ENCODE measurements at regions not wholly inside any gene's neighbourhood (a gene's known extent, or its start where the extent isn't known, plus 50 kb on each side); places are given as distances from the start of the nearest gene placed in this dataset.

- Mint-ChIP-seq H3K4me1 (no peaks in the 10 kb centered on the region), H3K27ac (no peak overlapping the region), H3K9me3 (ENCODE audit: low read depth) (peaks cover 2% of the 10 kb centered on the region), H3K27me3 (no peaks in the 10 kb centered on the region), H3K4me3 (no peak overlapping the region), H3K36me3 (ENCODE audit: low read depth) (no peaks in the 10 kb centered on the region)
- ATAC-seq (no peak), DNase-seq (no peak)
- ChIA-PET CTCF (interaction anchor here (0.9 kb wide), 1 partner anchor 697 kb away, joined by 3 read pairs; no protein-coding TSS in a partner anchor), POLR2A (no interaction called here)
- intact Hi-C loops (cut with DNase I, micrococcal nuclease): loop anchor here in 1 of 2 experiments (5.0 kb wide), 1 partner anchor 535 kb away; the partner anchor contains the start of gene TFAP2B
Observed at GRCh38 chr6:51352506-51353029, 533.9 kb downstream of the TFAP2B start.

GRCh38 chr6:51360287-51360686 lies 541.6 kb downstream of the TFAP2B start:
- H3K9me3 Mint-ChIP-seq (ENCODE audit: low read depth): no peaks in the 10 kb centered on the region
- H3K27me3 Mint-ChIP-seq: no peaks in the 10 kb centered on the region
- ATAC-seq (no peak), DNase-seq (no peak)
- H3K36me3 Mint-ChIP-seq (ENCODE audit: low read depth): no peaks in the 10 kb centered on the region
- POLR2A ChIA-PET: no interaction called here
- CTCF ChIA-PET: no interaction called here
- intact Hi-C loops (cut with DNase I, micrococcal nuclease): no loop called here
- H3K4me3 Mint-ChIP-seq: no peak overlapping the region
- H3K4me1 Mint-ChIP-seq: no peaks in the 10 kb centered on the region
- no peak overlapping the region for H3K27ac Mint-ChIP-seq

GRCh38 chr6:51365566-51365965 lies 546.9 kb downstream of the TFAP2B start:
- Mint-ChIP-seq H3K27me3 (no peaks in the 10 kb centered on the region), H3K9me3 (ENCODE audit: low read depth) (no peaks in the 10 kb centered on the region), H3K4me1 (no peaks in the 10 kb centered on the region), H3K4me3 (no peak overlapping the region), H3K36me3 (ENCODE audit: low read depth) (no peaks in the 10 kb centered on the region), H3K27ac (no peak overlapping the region)
- intact Hi-C loops (cut with DNase I, micrococcal nuclease): no loop called here
- POLR2A ChIA-PET: no interaction called here
- ATAC-seq (no peak), DNase-seq (no peak)
- CTCF ChIA-PET: no interaction called here

- Mint-ChIP-seq H3K4me1 (no peaks in the 10 kb centered on the region), H3K27ac (no peak overlapping the region), H3K4me3 (no peak overlapping the region), H3K36me3 (ENCODE audit: low read depth) (no peaks in the 10 kb centered on the region), H3K9me3 (ENCODE audit: low read depth) (no peaks in the 10 kb centered on the region), H3K27me3 (no peaks in the 10 kb centered on the region)
- DNase-seq (no peak), ATAC-seq (no peak)
- CTCF ChIA-PET: no interaction called here
- intact Hi-C loops (cut with DNase I, micrococcal nuclease): no loop called here
- POLR2A ChIA-PET: no interaction called here
Observed at GRCh38 chr6:51369485-51369884, 550.8 kb downstream of the TFAP2B start.

- peaks cover 17% of the 10 kb centered on the region for H3K9me3 Mint-ChIP-seq (ENCODE audit: low read depth)
- ChIA-PET POLR2A (no interaction called here), CTCF (no interaction called here)
- no peaks in the 10 kb centered on the region for H3K4me1 Mint-ChIP-seq
- H3K27me3 Mint-ChIP-seq: no peaks in the 10 kb centered on the region
- ATAC-seq (no peak), DNase-seq (no peak)
- H3K36me3 Mint-ChIP-seq (ENCODE audit: low read depth): no peaks in the 10 kb centered on the region
- H3K4me3 Mint-ChIP-seq: no peak overlapping the region
- intact Hi-C loops (cut with DNase I, micrococcal nuclease): no loop called here
- no peak overlapping the region for H3K27ac Mint-ChIP-seq
Observed at GRCh38 chr6:51382847-51383246, 564.2 kb downstream of the TFAP2B start.

GRCh38 chr6:51384736-51385135 lies 566.1 kb downstream of the TFAP2B start:
- DNase-seq (no peak), ATAC-seq (no peak)
- no peaks in the 10 kb centered on the region for H3K36me3 Mint-ChIP-seq (ENCODE audit: low read depth)
- H3K4me3 Mint-ChIP-seq: no peak overlapping the region
- no peaks in the 10 kb centered on the region for H3K4me1 Mint-ChIP-seq
- no peak overlapping the region for H3K27ac Mint-ChIP-seq
- ChIA-PET POLR2A (no interaction called here), CTCF (no interaction called here)
- intact Hi-C loops (cut with DNase I, micrococcal nuclease): no loop called here
- H3K27me3 Mint-ChIP-seq: no peaks in the 10 kb centered on the region
- H3K9me3 Mint-ChIP-seq (ENCODE audit: low read depth): peaks cover 10% of the 10 kb centered on the region

GRCh38 chr6:51386347-51386836 lies 567.7 kb downstream of the TFAP2B start:
- intact Hi-C loops (cut with DNase I, micrococcal nuclease): no loop called here
- Mint-ChIP-seq H3K4me3 (no peak overlapping the region), H3K4me1 (no peaks in the 10 kb centered on the region), H3K9me3 (ENCODE audit: low read depth) (peaks cover 6% of the 10 kb centered on the region), H3K27ac (no peak overlapping the region), H3K27me3 (no peaks in the 10 kb centered on the region), H3K36me3 (ENCODE audit: low read depth) (no peaks in the 10 kb centered on the region)
- no peak for ATAC-seq
- no peak for DNase-seq
- ChIA-PET CTCF (no interaction called here), POLR2A (no interaction called here)

- ATAC-seq (no peak), DNase-seq (no peak)
- POLR2A ChIA-PET: no interaction called here
- Mint-ChIP-seq H3K4me1 (no peaks in the 10 kb centered on the region), H3K9me3 (ENCODE audit: low read depth) (peaks cover 8% of the 10 kb centered on the region), H3K4me3 (no peak overlapping the region), H3K27ac (no peak overlapping the region), H3K36me3 (ENCODE audit: low read depth) (no peaks in the 10 kb centered on the region), H3K27me3 (no peaks in the 10 kb centered on the region)
- intact Hi-C loops (cut with DNase I, micrococcal nuclease): no loop called here
- CTCF ChIA-PET: no interaction called here
Observed at GRCh38 chr6:51387907-51388306, 569.2 kb downstream of the TFAP2B start.

- no peak overlapping the region for H3K27ac Mint-ChIP-seq
- DNase-seq: no peak
- ATAC-seq: no peak
- H3K36me3 Mint-ChIP-seq (ENCODE audit: low read depth): no peaks in the 10 kb centered on the region
- H3K27me3 Mint-ChIP-seq: no peaks in the 10 kb centered on the region
- intact Hi-C loops (cut with DNase I, micrococcal nuclease): no loop called here
- ChIA-PET CTCF (interaction anchor here (0.9 kb wide), 1 partner anchor 11 kb away, joined by 3 read pairs; no protein-coding TSS in a partner anchor), POLR2A (no interaction called here)
- H3K4me1 Mint-ChIP-seq: no peaks in the 10 kb centered on the region
- H3K4me3 Mint-ChIP-seq: no peak overlapping the region
- peaks cover 2% of the 10 kb centered on the region for H3K9me3 Mint-ChIP-seq (ENCODE audit: low read depth)
Observed at GRCh38 chr6:51394061-51394460, 575.4 kb downstream of the TFAP2B start.

- ChIA-PET CTCF (no interaction called here), POLR2A (no interaction called here)
- peaks cover 2% of the 10 kb centered on the region for H3K9me3 Mint-ChIP-seq (ENCODE audit: low read depth)
- no peak overlapping the region for H3K4me3 Mint-ChIP-seq
- no peaks in the 10 kb centered on the region for H3K27me3 Mint-ChIP-seq
- no peaks in the 10 kb centered on the region for H3K4me1 Mint-ChIP-seq
- intact Hi-C loops (cut with DNase I, micrococcal nuclease): no loop called here
- no peak overlapping the region for H3K27ac Mint-ChIP-seq
- ATAC-seq: no peak
- H3K36me3 Mint-ChIP-seq (ENCODE audit: low read depth): no peaks in the 10 kb centered on the region
- DNase-seq: no peak
Observed at GRCh38 chr6:51396583-51396982, 577.9 kb downstream of the TFAP2B start.

- POLR2A ChIA-PET: no interaction called here
- H3K4me1 Mint-ChIP-seq: no peaks in the 10 kb centered on the region
Observed at GRCh38 chr6:51398064-51398705, 579.5 kb downstream of the TFAP2B start.

GRCh38 chr6:51398793-51399192 lies 580.1 kb downstream of the TFAP2B start:
- Mint-ChIP-seq H3K4me3 (no peak overlapping the region), H3K36me3 (ENCODE audit: low read depth) (no peaks in the 10 kb centered on the region), H3K27ac (no peak overlapping the region), H3K27me3 (no peaks in the 10 kb centered on the region), H3K9me3 (ENCODE audit: low read depth) (no peaks in the 10 kb centered on the region), H3K4me1 (no peaks in the 10 kb centered on the region)
- ChIA-PET CTCF (no interaction called here), POLR2A (no interaction called here)
- ATAC-seq: no peak
- intact Hi-C loops (cut with DNase I, micrococcal nuclease): no loop called here
- DNase-seq: no peak

More at GRCh38 chr6:51398064-51398705, 579.5 kb downstream of the TFAP2B start:
- Mint-ChIP-seq H3K4me3 (no peak overlapping the region), H3K9me3 (ENCODE audit: low read depth) (no peaks in the 10 kb centered on the region), H3K27ac (no peak overlapping the region), H3K36me3 (ENCODE audit: low read depth) (no peaks in the 10 kb centered on the region), H3K27me3 (no peaks in the 10 kb centered on the region)
- intact Hi-C loops (cut with DNase I, micrococcal nuclease): no loop called here
- CTCF ChIA-PET: interaction anchor here (0.5 kb wide), 1 partner anchor 624 kb away, joined by 5 read pairs; no protein-coding TSS in a partner anchor
- ATAC-seq: no peak
- no peak for DNase-seq
